ENCODE measurements at regions not wholly inside any gene's neighbourhood (a gene's known extent, or its start where the extent isn't known, plus 50 kb on each side); places are given as distances from the start of the nearest gene placed in this dataset.

- TF ChIP-seq CTCF (IDR thresholded peaks at IDR 0.05 in 2 of 3, conservative IDR thresholded peaks at IDR 0.05 in 1 of 3; ENCODE audit: borderline replicate concordance in 1 of 3, insufficient read depth in 1 of 3, low read depth in 2 of 3, low read length in 2 of 3), result no peak
- TF ChIP-seq POLR2A (IDR thresholded peaks at IDR 0.05; ENCODE audit: borderline replicate concordance, extremely low read depth, insufficient read depth, insufficient read length), result no peak
- TF ChIP-seq RAD21 (IDR thresholded peaks at IDR 0.05; ENCODE audit: low read depth), result no peak
- TF ChIP-seq YY1 (IDR thresholded peaks at IDR 0.05; ENCODE audit: extremely low read depth, insufficient replicate concordance, low read depth, low read length), result no peak
- TF ChIP-seq, protein P1, sequence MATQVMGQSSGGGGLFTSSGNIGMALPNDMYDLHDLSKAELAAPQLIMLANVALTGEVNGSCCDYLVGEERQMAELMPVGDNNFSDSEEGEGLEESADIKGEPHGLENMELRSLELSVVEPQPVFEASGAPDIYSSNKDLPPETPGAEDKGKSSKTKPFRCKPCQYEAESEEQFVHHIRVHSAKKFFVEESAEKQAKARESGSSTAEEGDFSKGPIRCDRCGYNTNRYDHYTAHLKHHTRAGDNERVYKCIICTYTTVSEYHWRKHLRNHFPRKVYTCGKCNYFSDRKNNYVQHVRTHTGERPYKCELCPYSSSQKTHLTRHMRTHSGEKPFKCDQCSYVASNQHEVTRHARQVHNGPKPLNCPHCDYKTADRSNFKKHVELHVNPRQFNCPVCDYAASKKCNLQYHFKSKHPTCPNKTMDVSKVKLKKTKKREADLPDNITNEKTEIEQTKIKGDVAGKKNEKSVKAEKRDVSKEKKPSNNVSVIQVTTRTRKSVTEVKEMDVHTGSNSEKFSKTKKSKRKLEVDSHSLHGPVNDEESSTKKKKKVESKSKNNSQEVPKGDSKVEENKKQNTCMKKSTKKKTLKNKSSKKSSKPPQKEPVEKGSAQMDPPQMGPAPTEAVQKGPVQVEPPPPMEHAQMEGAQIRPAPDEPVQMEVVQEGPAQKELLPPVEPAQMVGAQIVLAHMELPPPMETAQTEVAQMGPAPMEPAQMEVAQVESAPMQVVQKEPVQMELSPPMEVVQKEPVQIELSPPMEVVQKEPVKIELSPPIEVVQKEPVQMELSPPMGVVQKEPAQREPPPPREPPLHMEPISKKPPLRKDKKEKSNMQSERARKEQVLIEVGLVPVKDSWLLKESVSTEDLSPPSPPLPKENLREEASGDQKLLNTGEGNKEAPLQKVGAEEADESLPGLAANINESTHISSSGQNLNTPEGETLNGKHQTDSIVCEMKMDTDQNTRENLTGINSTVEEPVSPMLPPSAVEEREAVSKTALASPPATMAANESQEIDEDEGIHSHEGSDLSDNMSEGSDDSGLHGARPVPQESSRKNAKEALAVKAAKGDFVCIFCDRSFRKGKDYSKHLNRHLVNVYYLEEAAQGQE (IDR thresholded peaks at IDR 0.05; ENCODE audit: low read depth), result no peak
- TF ChIP-seq EZH2 (IDR thresholded peaks at IDR 0.05), result no peak
- no peak for TF ChIP-seq FOSL1 (IDR thresholded peaks at IDR 0.05; ENCODE audit: low read depth)
- no peak for TF ChIP-seq MAX (IDR thresholded peaks at IDR 0.05)
- TF ChIP-seq SRF (IDR thresholded peaks at IDR 0.05; ENCODE audit: low read depth), result no peak
- no peak for TF ChIP-seq JUND (IDR thresholded peaks at IDR 0.05)
- TF ChIP-seq ATF3 (IDR thresholded peaks at IDR 0.05), result no peak
- TF ChIP-seq CEBPB (IDR thresholded peaks at IDR 0.05; ENCODE audit: low read depth), result no peak
Measured at GRCh38 chr12:112635036-112635435, 156.5 kb upstream of the RPH3A start.
